ENCODE measurements at regions not wholly inside any gene's neighbourhood (a gene's known extent, or its start where the extent isn't known, plus 50 kb on each side); places are given as distances from the start of the nearest gene placed in this dataset.

DNA sequence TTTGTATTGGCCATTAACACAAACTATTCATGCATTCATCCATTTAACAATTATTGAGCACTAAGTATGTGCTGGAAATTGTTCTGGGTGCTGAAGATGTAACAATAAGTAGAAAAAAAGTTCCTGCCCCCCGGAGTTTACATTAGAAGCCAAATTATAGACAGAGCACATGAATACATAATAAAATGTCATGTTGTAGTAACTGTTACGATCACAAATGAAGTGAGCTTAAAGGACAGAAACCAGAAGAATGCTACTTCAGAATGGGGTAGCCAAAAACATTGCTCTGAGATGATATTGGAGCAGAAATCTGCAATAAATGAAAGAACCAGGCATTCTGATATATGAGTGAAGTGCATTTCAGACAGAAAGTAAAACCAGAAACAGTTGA, 256.0 kb upstream of the SETBP1 start:
- no peak overlapping the region for H3K4me3 ChIP-seq (ENCODE audit: insufficient read depth, low read depth, low read length)
- no peaks in the 10 kb centered on the region for H3K36me3 ChIP-seq (ENCODE audit: insufficient read depth, low read length)
- no peaks in the 10 kb centered on the region for H3K27me3 ChIP-seq (ENCODE audit: insufficient read depth, low read length)
- H3K9me3 ChIP-seq (ENCODE audit: insufficient read depth, low read depth, low read length) = no peaks in the 10 kb centered on the region
- FAIRE-seq (no peak), DNase-seq (ENCODE audit: low read depth) (no peak)
- no peaks in the 10 kb centered on the region for H3K79me2 ChIP-seq (ENCODE audit: insufficient read depth, low read length)
- TF ChIP-seq, protein P1, sequence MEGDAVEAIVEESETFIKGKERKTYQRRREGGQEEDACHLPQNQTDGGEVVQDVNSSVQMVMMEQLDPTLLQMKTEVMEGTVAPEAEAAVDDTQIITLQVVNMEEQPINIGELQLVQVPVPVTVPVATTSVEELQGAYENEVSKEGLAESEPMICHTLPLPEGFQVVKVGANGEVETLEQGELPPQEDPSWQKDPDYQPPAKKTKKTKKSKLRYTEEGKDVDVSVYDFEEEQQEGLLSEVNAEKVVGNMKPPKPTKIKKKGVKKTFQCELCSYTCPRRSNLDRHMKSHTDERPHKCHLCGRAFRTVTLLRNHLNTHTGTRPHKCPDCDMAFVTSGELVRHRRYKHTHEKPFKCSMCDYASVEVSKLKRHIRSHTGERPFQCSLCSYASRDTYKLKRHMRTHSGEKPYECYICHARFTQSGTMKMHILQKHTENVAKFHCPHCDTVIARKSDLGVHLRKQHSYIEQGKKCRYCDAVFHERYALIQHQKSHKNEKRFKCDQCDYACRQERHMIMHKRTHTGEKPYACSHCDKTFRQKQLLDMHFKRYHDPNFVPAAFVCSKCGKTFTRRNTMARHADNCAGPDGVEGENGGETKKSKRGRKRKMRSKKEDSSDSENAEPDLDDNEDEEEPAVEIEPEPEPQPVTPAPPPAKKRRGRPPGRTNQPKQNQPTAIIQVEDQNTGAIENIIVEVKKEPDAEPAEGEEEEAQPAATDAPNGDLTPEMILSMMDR (IDR thresholded peaks at IDR 0.05; ENCODE audit: insufficient read depth, low read depth, low read length) = no peak
- TF ChIP-seq EZH2 (IDR thresholded peaks at IDR 0.05; ENCODE audit: insufficient read depth, low read length) = no peak
- no peaks in the 10 kb centered on the region for H3K4me1 ChIP-seq (ENCODE audit: insufficient read depth, low read length)
- Mint-ChIP-seq H3K36me3 (ENCODE audit: low read depth, unreplicated experiment) (no peaks in the 10 kb centered on the region), H3K27me3 (ENCODE audit: low read depth, unreplicated experiment) (peaks cover 2% of the 10 kb centered on the region), H3K27ac (ENCODE audit: unreplicated experiment) (no peak overlapping the region), H3K9me3 (ENCODE audit: unreplicated experiment) (peaks cover 2% of the 10 kb centered on the region), H3K4me3 (ENCODE audit: unreplicated experiment) (no peak overlapping the region), H3K4me1 (ENCODE audit: low read depth, unreplicated experiment) (no peaks in the 10 kb centered on the region)
- no peaks in the 10 kb centered on the region for H4K20me1 ChIP-seq (ENCODE audit: insufficient read depth, low read length)
- H2AFZ ChIP-seq (ENCODE audit: low read depth, low read length) = no peak overlapping the region
- no peak overlapping the region for H3K9ac ChIP-seq (ENCODE audit: low read length)
- H3K4me2 ChIP-seq (ENCODE audit: low read length) = no peak overlapping the region
- no peak overlapping the region for H3K27ac ChIP-seq (ENCODE audit: low read depth, low read length)

GRCh38 chr18:44425161-44425560, 255.5 kb upstream of the SETBP1 start:
- peaks cover 2% of the 10 kb centered on the region for H3K27me3 Mint-ChIP-seq (ENCODE audit: low read depth, unreplicated experiment)
- no peaks in the 10 kb centered on the region for H3K4me1 Mint-ChIP-seq (ENCODE audit: low read depth, unreplicated experiment)
- peaks cover 2% of the 10 kb centered on the region for H3K9me3 Mint-ChIP-seq (ENCODE audit: unreplicated experiment)

DNA sequence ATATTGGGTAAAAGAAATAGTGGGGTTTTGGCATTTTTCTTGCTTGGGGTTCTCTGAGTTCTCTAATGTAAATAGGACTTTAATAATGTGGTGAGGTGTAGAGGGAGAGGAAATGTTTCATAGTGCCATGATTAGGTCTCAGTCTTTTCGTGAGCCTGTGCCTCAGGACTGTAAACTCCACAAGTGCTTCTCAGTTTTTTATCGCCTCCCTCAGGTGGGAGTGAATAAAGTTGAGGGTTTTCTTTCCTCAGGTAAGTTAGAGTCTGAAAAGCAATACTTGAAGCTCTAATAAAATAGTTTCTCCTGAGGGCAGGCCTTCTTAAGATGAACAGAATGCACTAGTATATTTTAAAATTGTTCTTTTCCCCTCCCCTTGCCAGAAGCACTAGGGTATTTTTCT, 243.1 kb upstream of the SETBP1 start:
- H3K27me3 ChIP-seq (ENCODE audit: insufficient read depth, low read length) = no peaks in the 10 kb centered on the region
- H3K4me1 ChIP-seq (ENCODE audit: insufficient read depth, low read length) = no peaks in the 10 kb centered on the region
- no peaks in the 10 kb centered on the region for H3K79me2 ChIP-seq (ENCODE audit: insufficient read depth, low read length)
- no peak overlapping the region for H3K27ac Mint-ChIP-seq (ENCODE audit: unreplicated experiment)
- H3K4me3 ChIP-seq (ENCODE audit: insufficient read depth, low read depth, low read length) = no peak overlapping the region
- no peaks in the 10 kb centered on the region for H4K20me1 ChIP-seq (ENCODE audit: insufficient read depth, low read length)
- FAIRE-seq (no peak), DNase-seq (ENCODE audit: low read depth) (no peak)
- H3K4me2 ChIP-seq (ENCODE audit: low read length) = no peak overlapping the region
- no peaks in the 10 kb centered on the region for H3K36me3 ChIP-seq (ENCODE audit: insufficient read depth, low read length)
- no peak overlapping the region for H3K9ac ChIP-seq (ENCODE audit: low read length)
- H3K27ac ChIP-seq (ENCODE audit: low read depth, low read length) = no peak overlapping the region
- H3K9me3 ChIP-seq (ENCODE audit: insufficient read depth, low read depth, low read length) = no peaks in the 10 kb centered on the region
- no peaks in the 10 kb centered on the region for H3K36me3 Mint-ChIP-seq (ENCODE audit: low read depth, unreplicated experiment)
- H3K4me3 Mint-ChIP-seq (ENCODE audit: unreplicated experiment) = no peak overlapping the region
- peaks cover 1% of the 10 kb centered on the region for H3K9me3 Mint-ChIP-seq (ENCODE audit: unreplicated experiment)
- no peak overlapping the region for H2AFZ ChIP-seq (ENCODE audit: low read depth, low read length)
- no peaks in the 10 kb centered on the region for H3K27me3 Mint-ChIP-seq (ENCODE audit: low read depth, unreplicated experiment)
- H3K4me1 Mint-ChIP-seq (ENCODE audit: low read depth, unreplicated experiment) = no peaks in the 10 kb centered on the region
- TF ChIP-seq, protein P1 (IDR thresholded peaks at IDR 0.05; ENCODE audit: insufficient read depth, low read depth, low read length) = no peak
- TF ChIP-seq EZH2 (IDR thresholded peaks at IDR 0.05; ENCODE audit: insufficient read depth, low read length) = no peak

More at GRCh38 chr18:44425161-44425560, 255.5 kb upstream of the SETBP1 start:
- Histone ChIP-seq H4K20me1 (ENCODE audit: insufficient read depth, low read length) (no peaks in the 10 kb centered on the region), H3K4me1 (ENCODE audit: insufficient read depth, low read length) (no peaks in the 10 kb centered on the region), H3K36me3 (ENCODE audit: insufficient read depth, low read length) (no peaks in the 10 kb centered on the region), H3K9ac (ENCODE audit: low read length) (no peak overlapping the region), H3K27me3 (ENCODE audit: insufficient read depth, low read length) (no peaks in the 10 kb centered on the region), H2AFZ (ENCODE audit: low read depth, low read length) (no peak overlapping the region), H3K9me3 (ENCODE audit: insufficient read depth, low read depth, low read length) (no peaks in the 10 kb centered on the region), H3K79me2 (ENCODE audit: insufficient read depth, low read length) (no peaks in the 10 kb centered on the region), H3K4me2 (ENCODE audit: low read length) (no peak overlapping the region), H3K27ac (ENCODE audit: low read depth, low read length) (no peak overlapping the region), H3K4me3 (ENCODE audit: insufficient read depth, low read depth, low read length) (no peak overlapping the region)
- no peak for FAIRE-seq
- TF ChIP-seq, protein P1 (IDR thresholded peaks at IDR 0.05; ENCODE audit: insufficient read depth, low read depth, low read length) = no peak
- Mint-ChIP-seq H3K27ac (ENCODE audit: unreplicated experiment) (no peak overlapping the region), H3K4me3 (ENCODE audit: unreplicated experiment) (no peak overlapping the region), H3K36me3 (ENCODE audit: low read depth, unreplicated experiment) (no peaks in the 10 kb centered on the region)
- no peak for DNase-seq (ENCODE audit: low read depth)
